Nephron progenitor cell (in vitro differentiated cells): ENCODE measurements at regions not wholly inside any gene's neighbourhood (a gene's known extent, or its start where the extent isn't known, plus 50 kb on each side); places are given as distances from the start of the nearest gene placed in this dataset.

ENCODE experiments used
- DNase-seq: peaks from one replicate; pipeline ENCODE4 v3.0.0; 2021
- H3K27ac Mint-ChIP-seq: 2 replicates; pipeline ENCODE4 v1.8.0; 2021; ENCODE audit warnings: mild to moderate bottlenecking, moderate library complexity, mixed read lengths
- H3K27me3 Mint-ChIP-seq: 2 replicates; pipeline ENCODE4 v1.8.0; 2021; ENCODE audit warnings: mild to moderate bottlenecking, low read depth, mixed read lengths; ENCODE audit not compliant: poor library complexity
- H3K36me3 Mint-ChIP-seq: 2 replicates; pipeline ENCODE4 v1.8.0; 2021; ENCODE audit warnings: low read depth, mixed read lengths
- H3K4me1 Mint-ChIP-seq: 2 replicates; pipeline ENCODE4 v1.8.0; 2021; ENCODE audit warnings: mixed read lengths
- H3K4me3 Mint-ChIP-seq: 2 replicates; pipeline ENCODE4 v1.8.0; 2021; ENCODE audit warnings: mild to moderate bottlenecking, moderate library complexity, mixed read lengths
- H3K9me3 Mint-ChIP-seq: 2 replicates; pipeline ENCODE4 v1.8.0; 2021; ENCODE audit warnings: mild to moderate bottlenecking, moderate library complexity, mixed read lengths
- TF ChIP-seq, protein P1 (sequence below): fragments of 200-600 bp; sonication (generic); IDR thresholded peaks from 2 replicates; pipeline ENCODE4 v1.5.0; 2021; ENCODE audit warnings: antibody characterized with exemption

DNA sequence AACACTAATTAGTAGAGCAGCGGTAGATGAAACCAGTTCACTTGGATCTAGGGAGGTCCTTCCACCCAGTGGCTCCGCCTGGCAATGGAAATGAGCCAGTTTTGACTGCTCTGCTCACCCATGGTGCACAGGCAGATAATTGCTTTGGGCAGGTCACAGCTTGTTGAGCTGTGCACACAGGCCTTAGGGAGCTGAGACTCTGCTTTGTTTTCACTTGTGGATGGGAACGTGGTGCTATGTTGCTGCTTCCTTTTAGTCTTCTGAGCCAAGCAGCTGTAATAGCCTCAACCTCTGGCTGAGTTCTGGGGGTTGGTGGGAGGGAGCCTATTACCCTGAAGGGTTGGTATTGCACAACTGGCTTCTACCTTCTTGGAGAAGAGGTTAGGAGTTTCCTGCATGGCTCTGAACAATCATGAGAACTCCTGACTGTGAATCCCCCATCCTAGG, 262.3 kb upstream of the MTNR1B start:
- no peak for DNase-seq
- Mint-ChIP-seq H3K36me3 (peaks cover 20% of the 10 kb centered on the region), H3K27me3 (peaks cover 3% of the 10 kb centered on the region), H3K4me1 (peaks cover 31% of the 10 kb centered on the region), H3K9me3 (peaks cover 17% of the 10 kb centered on the region), H3K4me3 (no peak overlapping the region), H3K27ac (no peak overlapping the region)
- TF ChIP-seq, protein P1, sequence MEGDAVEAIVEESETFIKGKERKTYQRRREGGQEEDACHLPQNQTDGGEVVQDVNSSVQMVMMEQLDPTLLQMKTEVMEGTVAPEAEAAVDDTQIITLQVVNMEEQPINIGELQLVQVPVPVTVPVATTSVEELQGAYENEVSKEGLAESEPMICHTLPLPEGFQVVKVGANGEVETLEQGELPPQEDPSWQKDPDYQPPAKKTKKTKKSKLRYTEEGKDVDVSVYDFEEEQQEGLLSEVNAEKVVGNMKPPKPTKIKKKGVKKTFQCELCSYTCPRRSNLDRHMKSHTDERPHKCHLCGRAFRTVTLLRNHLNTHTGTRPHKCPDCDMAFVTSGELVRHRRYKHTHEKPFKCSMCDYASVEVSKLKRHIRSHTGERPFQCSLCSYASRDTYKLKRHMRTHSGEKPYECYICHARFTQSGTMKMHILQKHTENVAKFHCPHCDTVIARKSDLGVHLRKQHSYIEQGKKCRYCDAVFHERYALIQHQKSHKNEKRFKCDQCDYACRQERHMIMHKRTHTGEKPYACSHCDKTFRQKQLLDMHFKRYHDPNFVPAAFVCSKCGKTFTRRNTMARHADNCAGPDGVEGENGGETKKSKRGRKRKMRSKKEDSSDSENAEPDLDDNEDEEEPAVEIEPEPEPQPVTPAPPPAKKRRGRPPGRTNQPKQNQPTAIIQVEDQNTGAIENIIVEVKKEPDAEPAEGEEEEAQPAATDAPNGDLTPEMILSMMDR = no peak

DNA sequence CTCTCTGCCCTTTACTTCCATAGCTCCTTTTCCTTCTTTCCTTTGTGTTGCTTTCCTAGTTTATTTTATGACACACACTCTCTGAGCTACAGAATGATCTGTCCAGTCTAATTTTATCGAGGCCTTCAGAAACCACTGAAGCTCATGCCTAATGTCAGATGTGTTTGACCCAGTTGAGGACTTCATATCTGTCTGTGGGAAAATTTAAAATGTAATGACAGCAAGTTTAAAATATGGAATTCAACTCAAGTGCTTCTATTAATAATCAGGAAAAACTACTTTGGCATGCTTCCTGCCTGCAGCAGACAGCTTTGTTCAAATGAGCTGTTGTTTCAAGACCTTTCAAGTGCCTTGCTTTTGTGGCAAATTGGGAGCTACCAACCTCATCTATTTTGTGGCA, 261.8 kb upstream of the MTNR1B start:
- Mint-ChIP-seq H3K9me3 (peaks cover 17% of the 10 kb centered on the region), H3K36me3 (peaks cover 20% of the 10 kb centered on the region), H3K4me1 (peaks cover 31% of the 10 kb centered on the region), H3K27ac (no peak overlapping the region), H3K4me3 (no peak overlapping the region), H3K27me3 (peaks cover 3% of the 10 kb centered on the region)
- TF ChIP-seq, protein P1 = no peak
- DNase-seq = no peak

DNA sequence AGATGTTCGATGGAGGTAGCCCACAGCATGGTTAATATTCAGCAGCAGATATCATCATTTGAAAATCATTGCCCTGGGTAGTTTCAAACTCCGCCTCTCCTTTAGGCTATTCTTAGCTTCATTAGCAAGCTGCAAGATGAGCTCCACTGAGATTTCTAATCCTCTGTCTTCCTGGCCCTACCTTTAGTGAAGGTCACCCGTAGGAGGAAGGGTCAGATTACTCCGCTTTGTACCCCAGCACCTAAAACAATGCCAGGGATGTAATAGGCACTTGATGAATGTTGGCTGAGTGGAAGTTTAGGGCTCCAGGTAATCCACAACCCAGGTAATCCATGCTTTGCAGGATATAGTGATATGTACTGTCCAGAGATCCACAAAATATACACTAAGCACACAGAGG, 260.1 kb upstream of the MTNR1B start:
- H3K27me3 Mint-ChIP-seq = no peaks in the 10 kb centered on the region
- H3K36me3 Mint-ChIP-seq = peaks cover 10% of the 10 kb centered on the region
- H3K9me3 Mint-ChIP-seq = peaks cover 14% of the 10 kb centered on the region
- TF ChIP-seq, protein P1 = no peak
- H3K27ac Mint-ChIP-seq = no peak overlapping the region
- no peak overlapping the region for H3K4me3 Mint-ChIP-seq
- peaks cover 30% of the 10 kb centered on the region for H3K4me1 Mint-ChIP-seq
- no peak for DNase-seq

DNA sequence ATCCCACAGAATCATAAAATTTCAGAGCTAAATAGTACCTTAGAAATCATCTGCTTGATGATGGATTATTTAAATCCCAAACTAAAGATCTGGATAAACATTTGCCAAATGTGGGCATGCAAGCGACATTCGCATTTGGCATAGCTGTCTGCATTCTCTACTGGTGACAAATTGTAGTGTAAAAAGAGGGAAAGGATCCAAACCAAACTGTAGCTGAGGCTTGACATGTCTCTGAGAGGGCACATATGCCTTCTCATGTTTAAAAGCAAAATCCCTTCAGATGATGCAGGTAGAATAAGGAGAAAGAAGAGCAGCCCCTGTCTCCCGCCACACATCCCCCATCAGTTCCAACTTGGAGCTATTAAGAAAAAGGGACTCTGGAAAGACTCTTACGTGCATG, 257.5 kb upstream of the MTNR1B start:
- Mint-ChIP-seq H3K9me3 (no peaks in the 10 kb centered on the region), H3K27ac (no peak overlapping the region), H3K27me3 (peaks cover 5% of the 10 kb centered on the region), H3K4me1 (peaks cover 28% of the 10 kb centered on the region), H3K4me3 (no peak overlapping the region), H3K36me3 (peaks cover 12% of the 10 kb centered on the region)
- DNase-seq = no peak
- TF ChIP-seq, protein P1 = no peak

DNA sequence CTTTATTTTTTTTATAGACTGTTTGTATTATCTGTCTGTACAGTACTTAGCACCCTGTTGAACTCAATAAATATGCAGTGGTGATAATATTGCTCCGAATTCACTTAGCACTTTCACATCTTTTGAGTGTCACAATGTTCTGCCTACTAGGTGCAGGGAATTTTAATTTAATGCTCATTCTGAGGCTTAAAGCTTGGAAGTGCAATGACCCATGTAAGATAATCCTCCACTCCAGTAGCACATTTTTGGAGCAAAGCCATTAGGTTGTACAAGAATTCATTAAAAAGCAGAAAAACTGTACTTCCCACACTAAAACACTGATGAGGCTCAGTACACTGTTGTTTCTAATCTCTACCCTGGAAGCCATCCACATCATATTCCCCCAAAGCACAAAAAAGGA, 255.3 kb upstream of the MTNR1B start:
- Mint-ChIP-seq H3K27me3 (peaks cover 5% of the 10 kb centered on the region), H3K27ac (no peak overlapping the region), H3K36me3 (peaks cover 12% of the 10 kb centered on the region), H3K4me3 (no peak overlapping the region), H3K4me1 (peaks cover 16% of the 10 kb centered on the region), H3K9me3 (no peaks in the 10 kb centered on the region)
- DNase-seq = no peak
- TF ChIP-seq, protein P1 = no peak

DNA sequence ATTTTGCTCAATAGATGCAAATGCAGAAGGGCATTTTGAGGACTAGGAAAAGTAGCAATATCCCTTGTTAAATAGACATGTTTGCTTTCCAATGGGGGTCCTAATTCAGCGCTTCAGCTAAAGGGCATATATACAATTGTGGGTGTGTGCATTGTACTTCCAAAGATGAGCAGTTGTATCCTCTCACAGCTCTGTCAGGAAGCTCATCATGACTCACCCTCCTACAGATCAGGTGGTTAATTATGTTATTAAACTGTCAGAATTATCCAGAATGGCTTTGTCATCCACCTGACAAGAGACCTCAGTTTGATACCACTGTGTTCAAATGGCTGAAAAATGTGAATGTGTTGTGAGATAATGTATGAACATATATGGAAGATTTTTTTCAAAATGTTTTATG, 252.2 kb upstream of the MTNR1B start:
- TF ChIP-seq, protein P1 = no peak
- H3K4me1 Mint-ChIP-seq = peaks cover 7% of the 10 kb centered on the region
- H3K36me3 Mint-ChIP-seq = peaks cover 21% of the 10 kb centered on the region
- H3K27ac Mint-ChIP-seq = no peak overlapping the region
- DNase-seq = no peak
- H3K9me3 Mint-ChIP-seq = peaks cover 9% of the 10 kb centered on the region
- peaks cover 5% of the 10 kb centered on the region for H3K27me3 Mint-ChIP-seq
- H3K4me3 Mint-ChIP-seq = no peak overlapping the region
